Body of pancreas (tissue), 4 donors: ENCODE measurements at regions not wholly inside any gene's neighbourhood (a gene's known extent, or its start where the extent isn't known, plus 50 kb on each side); places are given as distances from the start of the nearest gene placed in this dataset.
"Not testable (repeated sequence)": the region's sequence is repeated elsewhere in the genome, so short reads cannot be mapped to it uniquely, and the experiment has no call there.

Source experiments
- ATAC-seq: fragments of 150-250 bp; one replicate; pipeline ENCODE4 v1.9.1; 2016
- DNase-seq, 4 donors: peaks; one replicate each; pipeline ENCODE4 v3.0.0-alpha.2; 2019
- H3K27ac ChIP-seq, 4 donors: fragments of 200-600 bp; sonication (generic); 1 replicate in 3 of 4; 2 replicates in 1 of 4; pipeline versions ENCODE4 v1.5.1 to v1.6.1; 2016 to 2019; ENCODE audit warnings: mild to moderate bottlenecking in 1 of 4, mixed read lengths in 1 of 4, moderate library complexity in 1 of 4
- H3K27me3 ChIP-seq, 2 donors: fragments of 200-600 bp; sonication (generic); one replicate each; pipeline ENCODE4 v1.6.0; 2016; ENCODE audit warnings: mild to moderate bottlenecking in 1 of 2
- H3K36me3 ChIP-seq, 2 donors: fragments of 200-600 bp; sonication (generic); replicated peaks in 1 of 2; 2 replicates each; pipeline ENCODE4 v1.5.1; 2016; ENCODE audit warnings: low read depth in 2 of 2; ENCODE audit not compliant: insufficient read depth in 1 of 2
- H3K4me1 ChIP-seq: fragments of 200-600 bp; sonication (generic); one replicate; pipeline ENCODE4 v1.6.0; 2016
- H3K4me3 ChIP-seq, 2 donors: fragments of 200-600 bp; sonication (generic); 1 replicate in 1 of 2; 2 replicates in 1 of 2; pipeline ENCODE4 v1.5.1; 2016 to 2019
- H3K9me3 ChIP-seq, 3 donors: fragments of 200-600 bp; sonication (generic); 1 replicate in 2 of 3; 2 replicates in 1 of 3; pipeline ENCODE4 v1.5.1; 2016
- POLR2A ChIP-seq, 3 donors: fragments of 450-650 bp; IDR thresholded peaks; one replicate each; pipeline ENCODE4 v1.6.1; 2016; ENCODE audit warnings: antibody characterized with exemption in 3 of 3, mild to moderate bottlenecking in 2 of 3
- WGBS, 2 donors: methylation state at CpG; one replicate each; pipeline ENCODE4 v1.1.5; 2017; 5-methylcytosine and 5-hydroxymethylcytosine counted together
- intact Hi-C: fragments of 100-400 bp; cut with DNase I; formaldehyde crosslinking; loops from one replicate; pipeline ENCODE4 v1.15.1; 2023
- TF ChIP-seq, protein P1 (sequence below), 7 experiments: fragments of 450-650 bp in 4 of 7; fragments of 200-600 bp in 3 of 7; sonication (generic) in 3 of 7; IDR thresholded peaks; one replicate each; pipeline ENCODE4 v1.5.1; 2016 to 2019; ENCODE audit warnings: antibody characterized with exemption in 7 of 7

GRCh38 chr18:39232490-39232889 lies 1666.9 kb upstream of the CELF4 start:
- ATAC-seq: no peak
- no peak overlapping the region for H3K27ac ChIP-seq
- DNase-seq: no peak

DNA sequence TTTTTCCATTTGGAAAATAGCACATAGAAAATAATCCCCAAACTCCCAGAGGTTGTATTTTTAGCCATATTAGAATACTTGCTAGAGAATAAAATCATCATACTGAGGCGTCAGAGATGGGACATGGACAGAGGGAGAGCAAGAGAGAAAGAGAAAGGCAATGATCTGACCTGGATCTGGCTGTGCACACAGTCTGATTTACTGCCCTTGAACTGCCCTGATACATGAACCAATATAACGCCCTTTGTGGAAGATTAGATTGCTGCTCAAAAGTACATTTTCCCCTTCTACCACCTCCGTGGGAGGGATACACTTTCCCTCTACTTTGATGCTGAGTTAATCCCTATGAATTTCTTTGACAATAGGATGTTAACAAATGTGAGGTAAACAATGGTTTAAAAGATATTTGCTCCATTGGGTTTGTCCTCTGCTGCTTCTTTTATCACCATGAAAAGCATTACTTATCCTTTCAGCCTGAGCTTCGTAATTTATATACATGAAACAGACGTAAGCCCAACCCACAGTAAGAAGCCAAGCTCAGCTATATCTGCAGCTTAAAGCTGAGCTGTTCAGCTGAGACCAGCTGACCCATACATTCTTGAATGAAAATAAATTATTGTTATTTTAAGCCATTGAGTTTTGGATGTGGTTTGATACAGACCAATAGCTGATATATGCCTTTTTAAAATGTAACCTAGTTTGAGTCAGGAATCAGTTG lies 1664.6 kb upstream of the CELF4 start:
- WGBS, 2 donors: 48 to 67% methylated on average over 5 of the region's 5 CpGs
- H3K36me3 ChIP-seq: no peaks in the 10 kb centered on the region
- DNase-seq (no peak), ATAC-seq (no peak)
- no peak for TF ChIP-seq POLR2A (IDR thresholded peaks at IDR 0.05)
- TF ChIP-seq, protein P1, sequence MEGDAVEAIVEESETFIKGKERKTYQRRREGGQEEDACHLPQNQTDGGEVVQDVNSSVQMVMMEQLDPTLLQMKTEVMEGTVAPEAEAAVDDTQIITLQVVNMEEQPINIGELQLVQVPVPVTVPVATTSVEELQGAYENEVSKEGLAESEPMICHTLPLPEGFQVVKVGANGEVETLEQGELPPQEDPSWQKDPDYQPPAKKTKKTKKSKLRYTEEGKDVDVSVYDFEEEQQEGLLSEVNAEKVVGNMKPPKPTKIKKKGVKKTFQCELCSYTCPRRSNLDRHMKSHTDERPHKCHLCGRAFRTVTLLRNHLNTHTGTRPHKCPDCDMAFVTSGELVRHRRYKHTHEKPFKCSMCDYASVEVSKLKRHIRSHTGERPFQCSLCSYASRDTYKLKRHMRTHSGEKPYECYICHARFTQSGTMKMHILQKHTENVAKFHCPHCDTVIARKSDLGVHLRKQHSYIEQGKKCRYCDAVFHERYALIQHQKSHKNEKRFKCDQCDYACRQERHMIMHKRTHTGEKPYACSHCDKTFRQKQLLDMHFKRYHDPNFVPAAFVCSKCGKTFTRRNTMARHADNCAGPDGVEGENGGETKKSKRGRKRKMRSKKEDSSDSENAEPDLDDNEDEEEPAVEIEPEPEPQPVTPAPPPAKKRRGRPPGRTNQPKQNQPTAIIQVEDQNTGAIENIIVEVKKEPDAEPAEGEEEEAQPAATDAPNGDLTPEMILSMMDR (IDR thresholded peaks at IDR 0.05): no peak
- no peak overlapping the region for H3K4me3 ChIP-seq
- no peaks in the 10 kb centered on the region for H3K9me3 ChIP-seq
- no peak overlapping the region for H3K27ac ChIP-seq
- H3K27me3 ChIP-seq: no peaks in the 10 kb centered on the region
- intact Hi-C loops: no loop called here
- H3K4me1 ChIP-seq: no peaks in the 10 kb centered on the region

More at GRCh38 chr18:39232490-39232889, 1666.9 kb upstream of the CELF4 start:
- no peak overlapping the region for H3K4me3 ChIP-seq
- intact Hi-C loops: no loop called here
- no peaks in the 10 kb centered on the region for H3K27me3 ChIP-seq
- H3K9me3 ChIP-seq: no peaks in the 10 kb centered on the region
- no peaks in the 10 kb centered on the region for H3K36me3 ChIP-seq
- no peaks in the 10 kb centered on the region for H3K4me1 ChIP-seq
- TF ChIP-seq POLR2A (IDR thresholded peaks at IDR 0.05): no peak
- TF ChIP-seq, protein P1 (IDR thresholded peaks at IDR 0.05): no peak
- 32 to 34% methylated on average over 2 of the region's 2 CpGs for WGBS, 2 donors

DNA sequence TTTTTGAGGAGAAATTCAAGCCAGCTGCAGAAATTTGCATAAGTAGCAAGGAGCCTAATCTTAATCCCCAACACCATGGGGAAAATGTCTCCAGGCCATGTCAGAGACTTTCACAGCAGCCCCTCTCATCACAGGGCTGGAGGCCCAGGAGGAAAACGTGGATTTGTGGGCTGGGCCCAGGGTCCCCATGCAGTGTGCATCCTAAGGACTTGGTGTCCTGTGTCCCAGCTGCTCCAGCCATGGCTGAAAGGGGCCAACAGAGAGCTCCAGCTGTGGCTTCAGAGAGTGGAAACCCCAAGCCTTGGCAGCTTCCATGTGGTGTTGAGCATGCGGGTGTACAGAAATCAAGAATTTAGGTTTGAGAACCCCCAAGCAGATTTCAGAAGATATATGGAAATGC lies 1662.2 kb upstream of the CELF4 start:
- H3K27ac ChIP-seq, H3K4me1 ChIP-seq, H3K36me3 ChIP-seq, H3K4me3 ChIP-seq, DNase-seq, intact Hi-C loops, H3K27me3 ChIP-seq, ATAC-seq, H3K9me3 ChIP-seq: not testable (repeated sequence)
- 63 to 67% methylated on average over 1 to 2 of the region's 2 CpGs for WGBS, 2 donors

DNA sequence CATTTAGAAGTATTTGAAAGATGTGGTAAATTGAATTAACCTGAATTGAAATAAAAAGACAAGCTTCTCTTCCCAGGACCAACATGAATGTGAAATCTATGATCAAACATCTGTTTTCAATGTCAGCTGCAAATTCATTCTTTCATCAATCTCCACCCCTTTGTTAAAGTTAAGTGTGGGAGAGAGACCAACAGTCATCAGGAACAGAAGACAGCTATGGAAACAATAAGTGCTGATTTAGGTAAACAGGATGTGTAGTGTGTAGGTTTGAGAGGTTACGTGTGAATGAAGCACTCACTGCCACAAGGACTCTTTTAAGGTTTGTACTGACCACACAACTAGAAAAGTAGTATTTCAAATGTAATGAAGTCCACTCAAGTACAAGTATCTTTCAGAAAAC lies 1659.8 kb upstream of the CELF4 start:
- H3K4me3 ChIP-seq: no peak overlapping the region
- ATAC-seq (no peak), DNase-seq (no peak)
- H3K9me3 ChIP-seq: no peaks in the 10 kb centered on the region
- intact Hi-C loops: no loop called here
- H3K4me1 ChIP-seq: no peaks in the 10 kb centered on the region
- H3K27me3 ChIP-seq: no peaks in the 10 kb centered on the region
- no peaks in the 10 kb centered on the region for H3K36me3 ChIP-seq
- no peak for TF ChIP-seq POLR2A (IDR thresholded peaks at IDR 0.05)
- TF ChIP-seq, protein P1 (IDR thresholded peaks at IDR 0.05): no peak
- 66 to 67% methylated on average over 1 of the region's 1 CpG for WGBS, 2 donors
- no peak overlapping the region for H3K27ac ChIP-seq

- Histone ChIP-seq H3K4me3 (no peak overlapping the region), H3K27me3 (no peaks in the 10 kb centered on the region), H3K4me1 (no peaks in the 10 kb centered on the region), H3K27ac (no peak overlapping the region), H3K9me3 (no peaks in the 10 kb centered on the region), H3K36me3 (no peaks in the 10 kb centered on the region)
- TF ChIP-seq, protein P1 (IDR thresholded peaks at IDR 0.05): no peak
- no peak for TF ChIP-seq POLR2A (IDR thresholded peaks at IDR 0.05)
- DNase-seq: no peak
- ATAC-seq: no peak
- intact Hi-C loops: no loop called here
- WGBS, 2 donors: 89 to 93% methylated on average over 1 of the region's 1 CpG
Observed at GRCh38 chr18:39223283-39223682, 1657.7 kb upstream of the CELF4 start.
